Spinal cord (tissue), 9 donors: ENCODE measurements at regions not wholly inside any gene's neighbourhood (a gene's known extent, or its start where the extent isn't known, plus 50 kb on each side); places are given as distances from the start of the nearest gene placed in this dataset.
"Not testable (repeated sequence)": the region's sequence is repeated elsewhere in the genome, so short reads cannot be mapped to it uniquely, and the experiment has no call there.

Experiments
- DNase-seq, 6 donors: peaks; one replicate each; pipeline versions ENCODE4 v3.0.0 to v3.0.0-alpha.2; 2013 to 2015; ENCODE audit warnings: low spot score in 6 of 6, low read depth in 4 of 6
- H3K27ac ChIP-seq: one replicate; pipeline ENCODE4 v1.5.1; 2013; ENCODE audit warnings: low read depth, low read length, control low read depth
- H3K27me3 ChIP-seq: one replicate; pipeline ENCODE4 v1.6.1; 2013; ENCODE audit warnings: low read length; ENCODE audit not compliant: control insufficient read depth, insufficient read depth
- H3K36me3 ChIP-seq: one replicate; pipeline ENCODE4 v1.6.1; 2013; ENCODE audit warnings: low read length; ENCODE audit not compliant: control insufficient read depth, insufficient read depth
- H3K4me1 ChIP-seq: one replicate; pipeline ENCODE4 v1.6.1; 2013; ENCODE audit warnings: low read length; ENCODE audit not compliant: control insufficient read depth, insufficient read depth
- H3K4me3 ChIP-seq: one replicate; pipeline ENCODE4 v1.5.1; 2013; ENCODE audit warnings: low read depth, low read length, control low read depth
- H3K9me3 ChIP-seq: one replicate; pipeline ENCODE4 v1.6.1; 2013; ENCODE audit warnings: low read length; ENCODE audit not compliant: control insufficient read depth, insufficient read depth
- WGBS: methylation state at CpG from one replicate; pipeline ENCODE4 v1.1.5; 2013; ENCODE audit warnings: missing lambda C conversion rate; ENCODE audit not compliant: insufficient coverage; 5-methylcytosine and 5-hydroxymethylcytosine counted together
- donor health status: healthy.

DNA sequence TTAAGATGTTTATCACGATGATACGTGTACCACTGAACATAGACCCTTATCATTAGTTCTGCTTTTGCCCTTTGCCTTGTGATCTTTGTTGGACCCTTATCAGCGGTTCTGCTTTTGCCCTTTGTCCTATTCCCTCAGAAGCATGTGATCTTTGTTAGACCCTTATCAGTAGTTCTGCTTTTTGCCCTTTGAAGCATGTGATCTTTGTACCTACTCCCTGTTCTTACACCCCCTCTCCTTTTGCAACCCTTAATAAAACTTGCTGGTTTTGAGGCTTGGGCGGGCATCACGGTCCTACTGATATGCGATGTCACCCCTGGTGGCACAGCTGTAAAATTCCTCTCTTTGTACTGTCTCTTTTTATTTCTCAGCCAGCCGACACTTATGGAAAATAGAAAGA, 117.0 kb downstream of the SDHAF3 start:
- not testable (repeated sequence) for H3K27ac ChIP-seq, DNase-seq, H3K27me3 ChIP-seq, H3K4me3 ChIP-seq, H3K9me3 ChIP-seq, H3K36me3 ChIP-seq, H3K4me1 ChIP-seq
- 96% methylated on average over 3 of the region's 7 CpGs for WGBS

DNA sequence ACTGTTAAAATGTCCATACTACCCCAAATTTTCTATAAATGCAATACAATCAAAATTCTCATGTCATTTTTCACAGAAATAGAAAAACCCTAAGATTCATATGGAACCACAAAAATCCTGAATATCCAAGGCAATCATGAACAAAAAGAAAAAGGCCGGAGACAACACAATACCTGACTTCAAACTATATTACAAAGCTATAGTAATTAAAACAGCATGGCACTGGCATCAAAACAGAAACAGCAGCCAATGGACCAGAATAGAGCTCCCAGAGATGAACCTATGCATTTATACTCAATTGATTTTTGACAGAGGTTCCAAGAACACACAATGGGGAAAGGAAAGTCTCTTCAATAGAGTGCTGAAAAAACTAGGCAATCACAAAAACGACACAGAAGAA, 128.8 kb downstream of the SDHAF3 start:
- no CpG with 5 or more reads among the region's 2 CpGs for WGBS
- Histone ChIP-seq H3K9me3 (peaks cover 1% of the 10 kb centered on the region), H3K27ac (no peak overlapping the region), H3K27me3 (no peaks in the 10 kb centered on the region), H3K4me3 (no peak overlapping the region), H3K36me3 (no peaks in the 10 kb centered on the region), H3K4me1 (no peaks in the 10 kb centered on the region)
- DNase-seq = no peak

DNA sequence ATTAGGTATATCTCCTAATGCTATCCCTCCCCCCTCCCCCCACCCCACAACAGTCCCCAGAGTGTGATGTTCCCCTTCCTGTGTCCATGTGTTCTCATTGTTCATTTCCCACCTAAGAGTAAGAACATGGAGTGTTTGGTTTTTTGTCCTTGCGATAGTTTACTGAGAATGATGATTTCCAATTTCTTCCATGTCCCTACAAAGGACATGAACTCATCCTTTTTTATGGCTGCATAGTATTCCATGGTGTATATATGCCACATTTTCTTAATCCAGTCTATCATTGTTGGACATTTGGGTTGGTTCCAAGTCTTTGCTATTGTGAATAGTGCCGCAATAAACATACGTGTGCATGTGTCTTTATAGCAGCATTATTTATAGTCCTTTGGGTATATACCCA, 140.7 kb downstream of the SDHAF3 start:
- not testable (repeated sequence) for H3K4me1 ChIP-seq, H3K36me3 ChIP-seq, DNase-seq, H3K27ac ChIP-seq, H3K9me3 ChIP-seq, H3K27me3 ChIP-seq, H3K4me3 ChIP-seq
- WGBS = no CpG with 5 or more reads among the region's 3 CpGs

DNA sequence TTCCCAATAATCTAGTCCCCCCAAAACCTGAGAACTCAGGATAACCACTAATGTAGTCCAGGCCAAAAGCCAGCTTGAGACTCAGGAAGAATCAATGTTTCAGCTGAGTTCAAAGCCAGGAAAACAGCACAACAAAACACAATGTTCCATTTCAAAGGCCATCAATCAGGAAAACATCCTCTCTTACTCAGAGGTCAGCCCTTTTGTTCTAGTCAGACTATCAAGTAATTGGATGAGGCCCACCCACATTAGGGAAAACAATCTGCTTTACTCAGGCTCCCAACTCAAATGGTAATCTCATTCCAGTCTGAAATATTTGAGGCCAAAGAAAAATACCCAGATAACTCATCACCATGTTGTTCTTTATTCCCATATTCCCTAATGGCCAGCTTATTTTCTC, 152.2 kb downstream of the SDHAF3 start:
- DNase-seq = peak in 1 of 6 donors; percentile 1
- H3K27me3 ChIP-seq = no peaks in the 10 kb centered on the region
- no peaks in the 10 kb centered on the region for H3K4me1 ChIP-seq
- H3K4me3 ChIP-seq = no peak overlapping the region
- H3K36me3 ChIP-seq = no peaks in the 10 kb centered on the region
- H3K9me3 ChIP-seq = no peaks in the 10 kb centered on the region
- no peak overlapping the region for H3K27ac ChIP-seq

DNA sequence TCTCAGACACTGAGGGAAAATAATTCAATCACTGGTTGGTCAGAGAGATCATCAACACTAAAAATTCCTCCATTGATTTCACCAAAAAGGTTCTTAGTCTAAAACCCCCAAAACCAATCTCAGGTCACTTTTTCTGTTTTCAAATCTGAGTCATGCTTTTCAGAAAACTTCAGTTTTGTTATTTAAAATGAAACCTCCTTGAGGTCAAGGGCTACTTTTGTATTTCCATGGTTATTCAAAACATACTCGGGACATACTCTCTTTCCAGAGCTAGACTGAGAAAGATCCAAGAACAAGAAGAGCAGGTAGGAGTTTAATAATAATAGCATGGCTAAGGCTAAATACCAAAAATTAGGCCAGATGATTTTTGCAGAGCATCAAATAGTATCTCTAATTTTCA, 152.8 kb downstream of the SDHAF3 start:
- no peak overlapping the region for H3K27ac ChIP-seq
- H3K4me3 ChIP-seq = no peak overlapping the region
- DNase-seq = no peak
- no peaks in the 10 kb centered on the region for H3K27me3 ChIP-seq
- no peaks in the 10 kb centered on the region for H3K36me3 ChIP-seq
- no peaks in the 10 kb centered on the region for H3K9me3 ChIP-seq
- no peaks in the 10 kb centered on the region for H3K4me1 ChIP-seq
- no CpG with 5 or more reads among the region's 1 CpG for WGBS

DNA sequence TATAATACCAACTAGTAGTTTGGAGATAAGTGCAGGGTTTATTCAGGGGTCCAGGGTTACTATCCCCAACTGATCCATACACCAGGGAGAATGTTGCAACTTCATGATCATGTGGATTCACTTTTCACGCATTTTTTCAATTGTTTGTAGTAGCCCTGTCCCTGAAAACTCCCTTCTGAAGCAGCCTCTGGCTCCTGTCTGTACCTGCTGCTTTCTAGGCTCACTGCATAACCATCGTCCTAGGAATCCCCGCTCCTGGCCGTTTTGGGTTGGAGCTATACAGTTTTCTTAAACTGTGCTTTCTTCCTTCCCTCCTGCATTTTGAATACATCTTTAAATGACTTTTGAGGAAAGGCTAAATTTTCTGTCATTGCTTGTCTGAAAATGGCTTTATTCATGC, 154.1 kb downstream of the SDHAF3 start:
- no peaks in the 10 kb centered on the region for H3K4me1 ChIP-seq

DNA sequence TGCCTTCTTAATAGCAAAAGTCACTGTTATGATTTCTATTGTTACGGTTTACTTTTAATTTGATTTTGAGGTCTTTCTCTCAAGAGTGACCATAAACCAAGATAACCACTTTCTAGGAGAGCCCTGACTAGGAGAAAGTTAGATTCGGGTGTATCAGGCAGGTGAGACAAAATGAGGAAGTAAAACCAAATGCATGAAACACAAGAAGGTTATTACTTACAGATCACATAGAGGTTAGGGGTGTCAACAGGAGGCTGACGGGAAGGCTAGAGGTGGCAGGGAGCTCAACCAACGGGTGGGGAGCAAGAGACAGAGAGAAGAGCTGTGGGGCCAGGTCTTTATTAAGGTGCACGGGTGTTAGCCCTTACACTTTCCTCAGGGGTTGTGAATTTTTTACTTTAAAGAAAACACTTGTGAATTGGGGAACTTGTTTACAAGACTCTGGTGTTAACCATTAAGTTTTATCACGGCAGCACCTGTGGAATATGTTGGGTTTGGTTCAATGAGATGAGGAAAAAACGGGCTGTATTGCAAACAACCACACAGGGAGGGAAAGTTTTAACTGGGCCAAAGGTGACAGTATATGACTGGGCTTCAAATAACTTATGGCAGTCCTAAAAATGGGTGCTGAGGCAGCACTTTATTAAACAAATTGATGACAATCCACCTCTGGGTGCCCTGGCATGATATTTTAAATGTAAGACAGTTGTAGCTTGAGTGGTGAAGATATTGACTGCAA, 154.9 kb downstream of the SDHAF3 start:
- H3K4me1 ChIP-seq = no peaks in the 10 kb centered on the region
- no peak overlapping the region for H3K4me3 ChIP-seq
- H3K36me3 ChIP-seq = no peaks in the 10 kb centered on the region
- WGBS = 94% methylated on average over 5 of the region's 7 CpGs
- no peaks in the 10 kb centered on the region for H3K27me3 ChIP-seq
- no peak overlapping the region for H3K27ac ChIP-seq
- DNase-seq = no peak
- H3K9me3 ChIP-seq = no peaks in the 10 kb centered on the region

More for the DNA sequence above, 154.1 kb downstream of the SDHAF3 start:
- H3K27ac ChIP-seq = no peak overlapping the region
- H3K27me3 ChIP-seq = no peaks in the 10 kb centered on the region
- DNase-seq = no peak
- H3K4me3 ChIP-seq = no peak overlapping the region
- no peaks in the 10 kb centered on the region for H3K36me3 ChIP-seq
- WGBS = 100% methylated on average over 1 of the region's 4 CpGs
- H3K9me3 ChIP-seq = no peaks in the 10 kb centered on the region

DNA sequence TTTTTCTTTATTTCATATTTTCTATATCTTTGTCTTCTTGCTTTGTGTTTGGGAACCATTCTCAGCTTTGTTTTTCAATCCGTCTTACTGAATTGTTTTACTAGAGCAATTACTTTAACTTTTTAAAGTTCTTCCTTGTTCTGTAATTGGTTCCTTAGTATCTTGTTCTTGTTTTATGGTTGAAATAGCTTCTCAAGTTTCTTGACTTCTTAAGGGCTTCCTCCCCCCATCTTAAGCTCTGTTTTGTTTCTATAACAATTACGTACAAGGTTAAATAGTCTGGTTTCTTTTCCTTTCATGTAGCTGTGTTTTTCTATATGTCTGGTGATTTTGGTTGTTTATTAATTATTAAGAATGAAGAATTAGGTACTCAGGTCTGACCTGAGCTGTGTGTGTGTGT, 158.0 kb downstream of the SDHAF3 start:
- Histone ChIP-seq H3K4me1 (no peaks in the 10 kb centered on the region), H3K4me3 (no peak overlapping the region), H3K9me3 (no peaks in the 10 kb centered on the region), H3K27ac (no peak overlapping the region), H3K36me3 (no peaks in the 10 kb centered on the region), H3K27me3 (no peaks in the 10 kb centered on the region)
- no CpG with 5 or more reads among the region's 2 CpGs for WGBS
- DNase-seq = no peak

DNA sequence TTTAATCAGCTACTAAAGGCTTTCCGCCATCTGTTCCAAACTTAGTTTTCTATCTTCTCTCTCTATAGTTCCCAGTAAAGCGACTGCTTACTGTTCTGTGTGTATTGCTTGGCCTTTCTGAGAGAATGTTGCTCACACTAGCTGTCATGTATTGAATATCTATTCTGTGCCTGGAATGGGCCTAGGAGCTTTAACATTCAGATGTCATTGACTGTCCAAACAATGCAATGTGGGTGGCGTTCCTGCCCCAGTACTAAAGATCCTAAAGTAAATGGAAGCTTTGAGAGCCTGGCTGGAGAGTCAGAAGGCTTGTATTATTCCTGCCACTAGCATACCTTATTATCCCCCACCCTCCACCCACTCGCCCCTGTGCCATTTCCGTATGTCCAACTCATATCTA, 163.5 kb downstream of the SDHAF3 start:
- peak in 1 of 6 donors; percentile 14 for DNase-seq
- no peaks in the 10 kb centered on the region for H3K9me3 ChIP-seq
- H3K36me3 ChIP-seq = no peaks in the 10 kb centered on the region
- H3K4me1 ChIP-seq = no peaks in the 10 kb centered on the region
- 61% methylated on average over 3 of the region's 5 CpGs for WGBS
- H3K4me3 ChIP-seq = no peak overlapping the region
- no peak overlapping the region for H3K27ac ChIP-seq
- H3K27me3 ChIP-seq = no peaks in the 10 kb centered on the region

DNA sequence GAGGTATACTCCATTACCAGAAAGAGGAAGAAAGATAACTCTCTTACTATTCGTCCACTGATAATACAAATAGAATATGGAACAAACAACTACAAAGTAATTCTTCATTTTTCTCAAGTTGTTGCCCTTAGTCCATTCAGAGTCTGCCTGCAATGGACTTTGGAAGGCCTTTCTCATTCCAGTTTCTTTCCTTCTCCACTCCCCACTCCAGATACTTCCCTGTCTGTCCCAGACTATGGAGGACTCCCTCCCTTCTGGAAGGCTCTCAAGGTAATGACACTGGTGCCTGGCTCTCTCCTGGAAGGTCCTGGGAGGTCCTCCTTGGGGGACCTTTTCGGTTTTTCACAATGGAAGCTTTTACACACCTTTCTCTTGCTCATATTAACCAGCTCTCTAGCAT, 167.8 kb downstream of the SDHAF3 start:
- Histone ChIP-seq H3K9me3 (no peaks in the 10 kb centered on the region), H3K4me3 (no peak overlapping the region)
- WGBS = no CpG with 5 or more reads among the region's 2 CpGs

More for the DNA sequence above, 167.8 kb downstream of the SDHAF3 start:
- no peak for DNase-seq
- H3K27ac ChIP-seq = no peak overlapping the region
- H3K4me1 ChIP-seq = no peaks in the 10 kb centered on the region
- H3K27me3 ChIP-seq = no peaks in the 10 kb centered on the region
- H3K36me3 ChIP-seq = no peaks in the 10 kb centered on the region
